ENCODE measurements at regions not wholly inside any gene's neighbourhood (a gene's known extent, or its start where the extent isn't known, plus 50 kb on each side); places are given as distances from the start of the nearest gene placed in this dataset.

- TF ChIP-seq EZH2 (IDR thresholded peaks at IDR 0.05; ENCODE audit: insufficient read depth, poor library complexity, severe bottlenecking) (no peak), EZH2phosphoT487 (IDR thresholded peaks at IDR 0.05; ENCODE audit: insufficient read depth, low read depth) (no peak)
Observed at GRCh38 chr2:103880081-103880834, 973.7 kb upstream of the POU3F3 start.

Measured in GM23248 (cell line).